ENCODE measurements at regions not wholly inside any gene's neighbourhood (a gene's known extent, or its start where the extent isn't known, plus 50 kb on each side); places are given as distances from the start of the nearest gene placed in this dataset.

DNA sequence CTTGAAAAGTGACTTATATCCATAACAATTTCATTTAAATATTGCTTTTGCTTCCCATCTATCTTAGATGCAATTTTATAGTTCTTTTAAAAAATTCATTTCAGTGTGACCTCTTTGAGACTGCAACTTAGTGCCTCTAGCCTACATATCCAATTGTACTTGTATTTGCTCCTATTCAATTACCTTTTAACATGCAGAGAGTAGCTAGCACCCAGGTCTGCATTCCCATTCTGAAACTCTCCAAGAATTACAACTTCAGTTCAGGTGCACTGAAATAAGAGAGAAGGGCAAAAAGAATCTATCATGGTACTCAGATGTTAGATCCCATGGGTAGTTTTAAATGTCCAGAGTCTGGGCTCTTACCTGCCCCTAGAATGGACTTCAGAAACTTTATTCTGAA is 765.4 kb upstream of the SLC35B3 start:
- no peaks in the 10 kb centered on the region for H3K9me3 ChIP-seq (ENCODE audit: low read depth, low read length)
- no peak overlapping the region for H3K4me3 ChIP-seq (ENCODE audit: low read length)
- H3K4me1 ChIP-seq (ENCODE audit: insufficient read depth, low read length), result no peaks in the 10 kb centered on the region
- no peaks in the 10 kb centered on the region for H3K27me3 ChIP-seq (ENCODE audit: insufficient read depth, low read length)

DNA sequence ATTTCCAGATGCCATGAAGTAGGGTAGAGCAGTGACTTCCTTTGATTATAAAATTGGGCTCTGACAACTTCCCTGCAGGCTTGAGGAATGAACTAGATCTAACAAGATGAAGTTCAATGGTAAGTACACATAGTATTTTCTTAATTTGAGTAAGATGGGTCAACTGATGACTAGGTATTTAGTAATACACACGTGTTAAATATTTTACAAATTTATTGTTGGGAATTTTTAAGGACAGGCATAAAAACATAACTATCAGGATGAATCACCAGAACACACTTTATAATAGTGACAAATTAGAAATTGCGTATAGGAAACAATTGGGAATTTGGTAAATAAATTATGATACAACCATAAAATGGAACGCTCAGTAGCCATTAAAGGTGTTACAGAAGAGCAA is 762.4 kb upstream of the SLC35B3 start:
- H3K27me3 ChIP-seq (ENCODE audit: insufficient read depth, low read length), result no peaks in the 10 kb centered on the region
- H3K9me3 ChIP-seq (ENCODE audit: low read depth, low read length), result no peaks in the 10 kb centered on the region

DNA sequence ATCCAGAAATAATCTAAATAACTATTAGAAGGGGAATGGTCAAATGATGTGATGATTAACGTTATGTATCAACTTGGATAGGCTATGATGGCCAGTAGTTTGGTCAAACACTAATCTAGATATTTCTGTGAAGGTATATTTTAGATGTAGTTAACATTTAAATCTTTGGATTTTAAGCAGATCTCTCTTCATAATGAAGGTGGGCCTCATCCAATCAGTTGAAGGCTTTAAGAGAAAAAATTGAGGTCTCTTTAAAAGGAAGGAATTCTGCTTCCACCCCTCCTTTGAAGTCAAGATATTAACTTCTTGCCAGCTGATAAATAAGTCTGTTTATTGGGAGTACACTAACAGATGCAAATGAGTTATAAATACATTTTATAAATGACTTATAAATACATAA is 760.0 kb upstream of the SLC35B3 start:
- H3K9me3 ChIP-seq (ENCODE audit: low read depth, low read length), result no peaks in the 10 kb centered on the region
- H3K27me3 ChIP-seq (ENCODE audit: insufficient read depth, low read length), result no peaks in the 10 kb centered on the region
- no peaks in the 10 kb centered on the region for H3K4me1 ChIP-seq (ENCODE audit: insufficient read depth, low read length)
- H3K4me3 ChIP-seq (ENCODE audit: low read length), result no peak overlapping the region

More for the DNA sequence above, 762.4 kb upstream of the SLC35B3 start:
- Histone ChIP-seq H3K4me3 (ENCODE audit: low read length) (no peak overlapping the region), H3K4me1 (ENCODE audit: insufficient read depth, low read length) (no peaks in the 10 kb centered on the region)

DNA sequence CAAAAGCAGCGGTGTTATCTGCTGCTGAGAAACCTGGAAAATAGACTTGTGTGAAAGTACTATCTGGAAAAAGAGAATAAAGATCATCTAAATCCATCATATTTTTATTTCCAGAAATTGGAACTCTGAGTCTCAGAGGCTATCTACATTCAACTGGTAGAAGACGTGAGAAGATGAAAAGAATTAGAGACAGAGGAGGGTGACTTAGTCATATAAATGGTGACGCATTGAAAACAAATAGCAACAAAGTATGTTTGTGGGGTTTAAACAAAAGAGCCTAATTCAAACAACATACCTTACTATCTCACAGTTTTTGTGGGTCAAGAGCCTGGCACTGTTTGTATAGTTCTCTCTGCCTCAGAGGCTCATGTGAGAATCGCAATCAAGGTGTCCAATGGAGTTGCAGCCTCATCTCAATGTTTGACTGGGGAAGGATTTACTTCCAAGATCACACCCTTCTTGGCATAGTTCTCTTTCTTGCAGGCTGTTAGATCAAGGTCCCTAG is 757.1 kb upstream of the SLC35B3 start:
- Histone ChIP-seq H3K9me3 (ENCODE audit: low read depth, low read length) (no peaks in the 10 kb centered on the region), H3K4me3 (ENCODE audit: low read length) (no peak overlapping the region), H3K4me1 (ENCODE audit: insufficient read depth, low read length) (no peaks in the 10 kb centered on the region), H3K27me3 (ENCODE audit: insufficient read depth, low read length) (no peaks in the 10 kb centered on the region)

DNA sequence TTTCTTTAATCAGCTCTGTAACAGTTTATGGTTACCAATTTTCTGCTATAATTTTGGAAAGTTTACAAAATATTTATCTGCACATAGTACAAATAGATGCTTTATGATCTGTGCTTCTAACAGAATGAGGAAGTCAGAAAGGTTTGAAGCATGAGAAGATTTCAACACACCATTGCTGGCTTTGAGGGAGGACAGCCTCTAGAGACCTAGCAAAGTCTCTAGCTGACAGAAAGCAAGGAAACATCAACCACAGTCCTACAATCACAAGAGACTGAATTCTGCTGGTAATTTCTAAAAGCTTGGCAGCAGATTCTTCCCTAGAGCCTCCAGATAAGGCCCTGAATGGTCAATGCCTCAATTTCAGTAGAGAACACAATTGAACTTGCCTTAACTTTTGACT is 750.8 kb upstream of the SLC35B3 start:
- H3K9me3 ChIP-seq (ENCODE audit: low read depth, low read length), result no peaks in the 10 kb centered on the region
- no peak overlapping the region for H3K4me3 ChIP-seq (ENCODE audit: low read length)
- H3K4me1 ChIP-seq (ENCODE audit: insufficient read depth, low read length), result no peaks in the 10 kb centered on the region
- no peaks in the 10 kb centered on the region for H3K27me3 ChIP-seq (ENCODE audit: insufficient read depth, low read length)

DNA sequence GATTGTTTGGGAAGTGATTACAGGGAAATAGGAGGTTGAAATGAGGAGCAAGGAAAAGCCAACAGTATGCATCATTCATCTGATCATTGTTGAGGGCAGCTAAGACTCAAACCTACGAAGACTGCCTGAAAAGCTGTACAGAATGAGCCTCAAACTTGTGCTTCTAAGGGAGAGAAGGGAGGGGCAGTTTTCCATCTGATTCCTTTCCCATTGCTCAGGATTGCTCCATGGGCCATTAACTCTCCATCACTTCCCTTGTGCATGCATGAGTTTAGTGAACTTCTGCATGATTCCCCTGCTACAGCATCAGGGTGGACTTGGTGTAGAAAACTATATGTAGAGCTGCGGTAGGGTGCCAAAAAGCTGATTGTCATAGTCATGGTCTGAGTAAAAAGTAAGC is 742.7 kb upstream of the SLC35B3 start:
- Histone ChIP-seq H3K27me3 (ENCODE audit: insufficient read depth, low read length) (no peaks in the 10 kb centered on the region), H3K4me1 (ENCODE audit: insufficient read depth, low read length) (no peaks in the 10 kb centered on the region), H3K4me3 (ENCODE audit: low read length) (no peak overlapping the region), H3K9me3 (ENCODE audit: low read depth, low read length) (no peaks in the 10 kb centered on the region)

DNA sequence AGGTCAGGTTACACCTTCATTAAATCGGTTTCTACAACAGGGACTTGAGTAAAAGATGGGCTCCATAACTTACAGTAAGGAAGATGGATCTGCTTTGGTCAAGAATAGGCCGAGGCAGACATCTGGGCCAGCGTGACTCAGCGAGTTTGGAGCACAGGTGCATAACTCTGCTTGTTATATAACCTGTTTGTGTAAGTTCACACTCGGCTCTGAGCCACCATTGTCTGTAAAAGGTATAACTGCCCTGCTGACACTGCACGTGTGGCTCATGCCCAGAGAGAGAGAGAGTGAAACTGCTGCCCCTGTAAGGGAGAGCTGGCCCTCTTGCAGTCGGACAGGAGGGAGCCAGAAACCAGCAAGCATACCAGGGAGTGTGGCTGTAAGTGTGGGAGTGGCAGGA is 737.9 kb upstream of the SLC35B3 start:
- Histone ChIP-seq H3K4me3 (ENCODE audit: low read length) (no peak overlapping the region), H3K27me3 (ENCODE audit: insufficient read depth, low read length) (no peaks in the 10 kb centered on the region), H3K9me3 (ENCODE audit: low read depth, low read length) (no peaks in the 10 kb centered on the region), H3K4me1 (ENCODE audit: insufficient read depth, low read length) (no peaks in the 10 kb centered on the region)

DNA sequence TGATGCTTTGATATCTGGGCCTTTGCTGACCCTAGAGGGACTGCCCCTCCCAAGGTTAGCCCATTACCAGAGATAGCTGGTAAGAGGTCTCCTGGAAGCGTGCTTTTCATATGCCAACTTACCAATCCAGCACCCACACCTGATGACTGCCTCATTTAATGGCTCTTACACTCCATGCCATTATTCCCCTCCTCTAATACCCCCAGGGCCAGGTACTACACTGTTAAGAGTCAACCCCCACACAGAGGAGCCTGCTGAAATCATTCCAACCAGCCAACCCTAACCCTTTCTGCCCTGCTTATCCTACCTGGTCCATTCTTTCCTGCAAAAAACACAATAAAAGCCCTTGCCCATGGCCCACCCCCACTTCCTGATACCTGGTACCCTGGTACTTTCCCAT is 736.8 kb upstream of the SLC35B3 start:
- no peaks in the 10 kb centered on the region for H3K9me3 ChIP-seq (ENCODE audit: low read depth, low read length)
- H3K4me3 ChIP-seq (ENCODE audit: low read length), result no peak overlapping the region
- H3K4me1 ChIP-seq (ENCODE audit: insufficient read depth, low read length), result no peaks in the 10 kb centered on the region
- no peaks in the 10 kb centered on the region for H3K27me3 ChIP-seq (ENCODE audit: insufficient read depth, low read length)

DNA sequence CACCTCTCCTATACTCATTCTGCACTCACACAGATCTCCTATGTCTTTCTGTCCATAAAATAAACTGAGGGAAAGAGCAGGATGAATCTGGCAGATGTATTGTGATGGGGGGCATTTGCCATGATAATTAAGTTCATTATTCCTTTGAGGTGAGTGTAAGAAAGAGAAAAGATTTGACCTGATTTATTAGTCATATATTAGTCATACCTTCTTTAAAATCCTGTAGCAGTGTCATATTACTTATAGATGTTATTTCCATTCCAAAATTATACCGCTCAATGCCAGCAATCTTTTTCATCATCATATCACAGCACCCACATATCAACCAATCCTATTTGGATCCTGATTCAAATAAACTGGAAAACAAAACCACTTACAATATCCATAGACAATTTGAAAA is 733.3 kb upstream of the SLC35B3 start:
- Histone ChIP-seq H3K9me3 (ENCODE audit: low read depth, low read length) (no peaks in the 10 kb centered on the region), H3K4me3 (ENCODE audit: low read length) (no peak overlapping the region), H3K4me1 (ENCODE audit: insufficient read depth, low read length) (no peaks in the 10 kb centered on the region), H3K27me3 (ENCODE audit: insufficient read depth, low read length) (no peaks in the 10 kb centered on the region)

DNA sequence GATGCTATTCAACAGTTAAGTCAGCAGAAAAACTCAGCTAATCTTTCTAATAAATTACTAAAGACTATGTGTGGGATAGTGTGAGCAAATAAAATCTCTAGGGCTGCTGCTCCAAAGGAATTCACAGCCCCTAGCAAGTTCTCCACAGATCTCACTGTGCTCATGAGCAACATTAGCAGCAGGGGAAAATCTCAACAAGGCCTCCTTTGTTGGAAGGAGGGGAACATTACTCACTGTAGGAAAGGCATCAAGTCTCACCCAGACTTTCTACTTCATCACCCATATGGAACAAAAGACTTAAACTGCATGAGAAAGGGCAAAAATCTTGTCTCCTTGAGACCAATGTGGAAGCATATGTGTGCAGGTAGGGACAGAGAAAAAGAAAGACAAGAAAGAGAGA is 726.4 kb upstream of the SLC35B3 start:
- Histone ChIP-seq H3K4me1 (ENCODE audit: insufficient read depth, low read length) (no peaks in the 10 kb centered on the region), H3K9me3 (ENCODE audit: low read depth, low read length) (no peaks in the 10 kb centered on the region), H3K4me3 (ENCODE audit: low read length) (no peak overlapping the region), H3K27me3 (ENCODE audit: insufficient read depth, low read length) (no peaks in the 10 kb centered on the region)

DNA sequence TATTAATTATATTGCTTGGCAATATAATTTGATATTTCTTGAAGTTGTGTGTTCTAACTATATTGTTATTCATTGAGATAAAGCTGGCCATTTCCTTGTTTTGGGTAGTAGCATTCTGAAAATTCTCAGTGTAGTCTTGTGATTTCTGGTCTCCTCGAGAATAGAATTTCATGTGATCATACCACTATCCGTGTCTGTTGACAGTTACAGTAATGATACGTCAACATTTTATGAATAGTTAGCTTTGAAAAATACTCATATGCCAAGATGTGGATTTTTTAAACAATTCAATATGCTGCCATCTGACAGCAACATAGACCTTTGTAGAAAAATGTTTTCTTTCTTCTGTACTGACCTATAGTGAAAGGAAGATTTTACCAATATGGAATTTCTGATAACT is 723.7 kb upstream of the SLC35B3 start:
- peaks cover 6% of the 10 kb centered on the region for H3K9me3 ChIP-seq (ENCODE audit: low read depth, low read length)
- no peaks in the 10 kb centered on the region for H3K4me1 ChIP-seq (ENCODE audit: insufficient read depth, low read length)
- no peak overlapping the region for H3K4me3 ChIP-seq (ENCODE audit: low read length)
- no peaks in the 10 kb centered on the region for H3K27me3 ChIP-seq (ENCODE audit: insufficient read depth, low read length)

DNA sequence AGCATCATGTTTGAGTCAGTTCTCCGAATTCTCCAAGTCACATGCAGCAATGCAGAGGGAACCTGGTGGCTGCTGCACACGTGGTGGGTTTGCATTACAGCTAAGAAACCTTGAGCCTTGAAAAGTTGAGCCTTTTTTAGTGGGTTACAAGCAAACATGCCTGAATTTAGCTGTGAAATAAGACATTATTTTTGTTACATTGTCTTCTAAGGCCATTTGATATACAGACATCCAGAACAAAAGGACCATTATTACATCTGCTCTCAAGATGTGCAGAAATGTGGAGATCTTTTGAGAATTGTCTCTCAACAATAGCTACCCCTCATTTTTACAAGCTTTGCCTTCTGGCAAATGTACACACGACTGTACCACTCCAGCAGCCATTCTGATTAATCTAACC is 720.5 kb upstream of the SLC35B3 start:
- H3K4me1 ChIP-seq (ENCODE audit: insufficient read depth, low read length), result no peaks in the 10 kb centered on the region
- H3K27me3 ChIP-seq (ENCODE audit: insufficient read depth, low read length), result no peaks in the 10 kb centered on the region
- H3K4me3 ChIP-seq (ENCODE audit: low read length), result no peak overlapping the region
- H3K9me3 ChIP-seq (ENCODE audit: low read depth, low read length), result peaks cover 6% of the 10 kb centered on the region

DNA sequence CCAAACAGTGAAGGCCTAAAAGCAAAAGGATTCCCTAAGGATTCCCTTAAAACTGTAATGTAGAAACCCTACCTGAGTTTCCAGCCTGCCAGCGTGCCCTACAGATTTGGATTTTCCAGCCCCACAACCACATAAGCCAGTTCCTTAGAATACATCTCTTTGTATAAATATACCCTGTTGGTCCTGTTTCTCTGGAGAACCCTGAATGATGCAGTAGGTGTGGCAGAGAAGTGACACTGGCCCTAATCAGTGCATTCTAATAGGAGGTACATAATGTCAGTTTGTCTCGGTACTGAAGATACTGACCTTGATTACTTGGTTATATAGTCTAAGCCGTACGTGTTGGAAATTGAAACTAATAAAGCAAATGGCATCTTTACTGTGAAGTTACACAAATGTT is 707.8 kb upstream of the SLC35B3 start:
- no peaks in the 10 kb centered on the region for H3K27me3 ChIP-seq (ENCODE audit: insufficient read depth, low read length)
- H3K4me1 ChIP-seq (ENCODE audit: insufficient read depth, low read length), result no peaks in the 10 kb centered on the region
- H3K9me3 ChIP-seq (ENCODE audit: low read depth, low read length), result no peaks in the 10 kb centered on the region
- no peak overlapping the region for H3K4me3 ChIP-seq (ENCODE audit: low read length)

DNA sequence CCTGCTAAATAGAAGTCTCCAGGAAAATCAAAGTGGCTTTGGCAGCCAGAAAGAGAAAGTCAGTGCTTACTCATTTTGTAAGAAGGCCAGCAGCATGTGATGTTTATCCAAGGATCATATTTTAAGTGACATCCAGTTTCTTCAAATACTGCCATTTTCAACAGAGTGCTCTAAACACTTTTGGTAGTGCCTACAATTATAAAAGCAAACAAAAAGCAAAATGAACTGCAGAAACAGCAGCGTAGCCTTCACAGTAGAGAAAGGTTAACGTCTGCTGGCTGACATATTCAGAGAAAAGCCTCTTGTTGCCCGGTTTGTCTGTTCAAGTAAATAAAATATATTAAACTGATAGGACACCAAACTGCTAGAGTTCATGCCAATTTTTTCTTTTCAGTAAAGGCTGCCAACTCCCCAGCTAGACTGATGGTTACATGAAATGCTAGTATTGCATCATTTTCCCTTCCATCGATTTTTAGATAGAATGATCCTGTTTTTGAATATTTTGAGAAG is 705.7 kb upstream of the SLC35B3 start:
- H3K9me3 ChIP-seq (ENCODE audit: low read depth, low read length), result no peaks in the 10 kb centered on the region
- H3K4me3 ChIP-seq (ENCODE audit: low read length), result no peak overlapping the region
- no peaks in the 10 kb centered on the region for H3K27me3 ChIP-seq (ENCODE audit: insufficient read depth, low read length)
- no peaks in the 10 kb centered on the region for H3K4me1 ChIP-seq (ENCODE audit: insufficient read depth, low read length)

DNA sequence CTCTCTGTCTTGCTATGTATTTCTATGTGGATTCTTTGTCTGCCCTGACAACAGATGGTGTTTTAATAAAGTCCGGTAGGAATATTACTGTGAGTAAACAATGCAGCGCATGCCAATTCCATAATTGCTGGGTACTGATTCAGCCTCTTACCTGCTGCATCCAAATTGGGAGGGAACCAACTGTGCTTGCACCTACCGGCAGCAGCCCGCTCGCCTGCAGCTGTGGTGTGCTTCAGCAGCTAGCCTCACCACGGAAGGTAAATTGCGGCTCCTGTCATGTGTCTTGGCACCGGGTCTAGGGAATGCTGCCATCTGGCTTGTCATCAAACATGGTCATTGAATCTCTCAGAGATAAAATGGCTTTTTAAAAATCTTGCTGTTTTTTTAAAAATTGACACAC is 704.8 kb upstream of the SLC35B3 start:
- no peaks in the 10 kb centered on the region for H3K9me3 ChIP-seq (ENCODE audit: low read depth, low read length)
- no peaks in the 10 kb centered on the region for H3K4me1 ChIP-seq (ENCODE audit: insufficient read depth, low read length)
- H3K4me3 ChIP-seq (ENCODE audit: low read length), result no peak overlapping the region
- no peaks in the 10 kb centered on the region for H3K27me3 ChIP-seq (ENCODE audit: insufficient read depth, low read length)

DNA sequence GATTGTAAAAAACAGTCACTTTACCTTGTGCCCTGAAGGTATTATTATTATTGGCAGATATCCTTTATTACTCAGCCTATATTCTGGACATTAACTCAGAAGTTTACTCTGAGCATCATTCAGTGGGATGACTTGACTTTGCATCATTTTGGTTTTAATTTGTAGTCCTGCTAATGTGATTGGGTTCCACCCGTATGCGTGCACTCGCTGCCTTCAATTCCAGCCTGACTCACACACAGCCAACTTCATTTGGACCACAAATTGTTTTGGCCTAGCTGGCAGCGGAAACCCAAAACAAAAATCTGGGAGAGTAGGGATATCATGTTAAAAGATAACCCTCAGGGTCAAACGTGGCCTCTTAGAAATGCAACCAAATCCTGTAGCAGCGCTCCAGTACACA is 704.4 kb upstream of the SLC35B3 start:
- Histone ChIP-seq H3K4me1 (ENCODE audit: insufficient read depth, low read length) (no peaks in the 10 kb centered on the region), H3K27me3 (ENCODE audit: insufficient read depth, low read length) (no peaks in the 10 kb centered on the region), H3K9me3 (ENCODE audit: low read depth, low read length) (no peaks in the 10 kb centered on the region), H3K4me3 (ENCODE audit: low read length) (no peak overlapping the region)

DNA sequence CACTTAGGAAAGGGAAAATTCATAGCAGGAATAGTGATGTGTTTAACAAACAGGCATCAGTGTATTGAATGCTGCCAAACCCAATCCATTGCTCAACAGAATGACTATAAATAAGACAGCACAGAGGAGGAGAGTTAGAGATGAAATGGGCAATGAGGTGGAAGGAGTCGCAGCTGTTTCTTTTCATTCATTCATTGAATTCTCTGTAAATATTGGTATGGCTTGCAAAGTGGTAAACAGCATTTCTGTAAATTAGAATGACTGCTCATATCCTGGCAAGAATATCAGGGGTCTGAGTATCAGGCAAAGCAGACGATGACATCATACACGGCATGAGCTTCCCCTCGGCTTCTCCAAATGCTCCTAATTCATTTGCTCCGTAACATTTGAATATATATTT is 703.6 kb upstream of the SLC35B3 start:
- H3K4me3 ChIP-seq (ENCODE audit: low read length), result no peak overlapping the region
- H3K27me3 ChIP-seq (ENCODE audit: insufficient read depth, low read length), result no peaks in the 10 kb centered on the region
- H3K9me3 ChIP-seq (ENCODE audit: low read depth, low read length), result no peaks in the 10 kb centered on the region
- H3K4me1 ChIP-seq (ENCODE audit: insufficient read depth, low read length), result no peaks in the 10 kb centered on the region
